Sciatic nerve (tissue), 2 donors: ENCODE measurements at regions not wholly inside any gene's neighbourhood (a gene's known extent, or its start where the extent isn't known, plus 50 kb on each side); places are given as distances from the start of the nearest gene placed in this dataset.

Experiments
- ATAC-seq: fragments of 200-7000 bp; cut with Tn5 transposase; one replicate; pipeline ENCODE4 v1.9.1; 2020; ENCODE audit warnings: mild to moderate bottlenecking, moderate library complexity
- DNase-seq: peaks from one replicate; pipeline ENCODE4 v3.0.0-alpha.2; 2020; ENCODE audit warnings: low spot score
- intact Hi-C: fragments of 100-400 bp; cut with DNase I; formaldehyde crosslinking; loops from one replicate; pipeline ENCODE4 v1.14.2; 2022
- donor health status: DM: no; HTN: no; CAD: no.
- donor health status: DM: no; HTN: no; CAD: no.

GRCh38 chr7:115094163-115094562, 172.3 kb downstream of the MDFIC start:
- ATAC-seq (no peak), DNase-seq (no peak)
- intact Hi-C loops, result no loop called here

GRCh38 chr7:115088893-115089292, 167.0 kb downstream of the MDFIC start:
- ATAC-seq (no peak), DNase-seq (no peak)
- intact Hi-C loops, result no loop called here

DNA sequence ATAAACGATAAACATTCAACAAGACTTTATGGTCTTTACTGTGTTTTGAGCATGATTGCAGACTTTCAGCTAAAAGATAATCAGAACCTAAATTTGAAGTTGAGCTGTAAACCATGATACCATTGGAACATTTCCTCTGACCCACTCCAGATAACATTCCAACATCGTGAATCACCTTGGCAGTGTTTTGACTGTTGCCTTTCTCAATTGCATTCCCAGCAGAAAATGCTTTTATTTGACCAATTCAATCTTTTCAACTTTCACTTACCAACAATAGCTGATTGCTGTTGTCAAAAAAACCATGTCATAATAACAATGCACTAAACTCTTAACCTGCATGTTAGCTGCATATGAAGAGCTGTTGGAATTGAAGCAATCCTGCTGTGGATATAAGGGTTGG, 165.5 kb downstream of the MDFIC start:
- DNase-seq, result no peak
- intact Hi-C loops, result loop anchor here (2.0 kb wide), 1 partner anchor 57 kb away; no protein-coding TSS in a partner anchor
- ATAC-seq, result peak; percentile 81

- intact Hi-C loops, result loop anchor here (2.0 kb wide), 1 partner anchor 59 kb away; no protein-coding TSS in a partner anchor
- ATAC-seq (no peak), DNase-seq (no peak)
Measured at GRCh38 chr7:115086146-115086841, 164.4 kb downstream of the MDFIC start.

GRCh38 chr7:115085421-115085820, 163.5 kb downstream of the MDFIC start:
- intact Hi-C loops, result no loop called here
- DNase-seq (no peak), ATAC-seq (no peak)

- DNase-seq (no peak), ATAC-seq (no peak)
- intact Hi-C loops, result no loop called here
Measured at GRCh38 chr7:115083935-115084334, 162.0 kb downstream of the MDFIC start.

- ATAC-seq, result no peak
- intact Hi-C loops, result no loop called here
- no peak for DNase-seq
Measured at GRCh38 chr7:115081772-115082171, 159.9 kb downstream of the MDFIC start.

GRCh38 chr7:115078851-115079250, 157.0 kb downstream of the MDFIC start:
- intact Hi-C loops, result no loop called here
- no peak for DNase-seq
- no peak for ATAC-seq

- intact Hi-C loops, result no loop called here
- no peak for DNase-seq
- no peak for ATAC-seq
Measured at GRCh38 chr7:115078386-115078785, 156.5 kb downstream of the MDFIC start.

DNA sequence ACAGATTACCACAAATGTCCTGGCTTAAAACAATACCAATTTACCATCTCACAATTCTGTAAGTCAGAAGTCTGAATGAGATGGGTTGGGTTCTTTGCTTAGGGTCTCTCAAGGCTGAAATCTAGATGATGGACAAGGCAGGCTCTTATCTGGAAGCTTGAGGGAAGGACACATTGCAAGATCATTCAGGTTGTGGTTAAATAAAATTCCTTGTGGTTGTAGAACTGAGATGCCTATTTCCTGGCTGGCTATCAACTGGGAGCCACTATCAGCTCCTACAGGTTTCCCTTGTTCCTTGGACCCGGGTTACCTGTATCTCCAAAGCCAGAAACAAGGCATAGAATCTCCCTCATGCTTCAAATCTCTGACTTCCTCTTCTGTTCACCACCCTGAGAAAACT, 148.4 kb downstream of the MDFIC start:
- ATAC-seq (no peak), DNase-seq (no peak)
- intact Hi-C loops, result no loop called here
